Muscle layer of colon (tissue), 2 donors: ENCODE measurements at regions not wholly inside any gene's neighbourhood (a gene's known extent, or its start where the extent isn't known, plus 50 kb on each side); places are given as distances from the start of the nearest gene placed in this dataset.

Experiments
- H3K27ac ChIP-seq: one replicate; pipeline ENCODE4 v1.7.0; 2013; ENCODE audit warnings: low read depth, mild to moderate bottlenecking, low read length, moderate library complexity
- H3K27me3 ChIP-seq, 2 donors: one replicate each; pipeline ENCODE4 v1.7.0; 2013; ENCODE audit warnings: low read length in 2 of 2, mild to moderate bottlenecking in 2 of 2; ENCODE audit not compliant: insufficient read depth in 2 of 2, control insufficient read depth in 1 of 2
- H3K36me3 ChIP-seq: one replicate; pipeline ENCODE4 v1.7.0; 2013; ENCODE audit warnings: mild to moderate bottlenecking, low read length; ENCODE audit not compliant: insufficient read depth
- H3K4me1 ChIP-seq: one replicate; pipeline ENCODE4 v1.7.0; 2013; ENCODE audit warnings: mild to moderate bottlenecking, low read length; ENCODE audit not compliant: insufficient read depth
- H3K4me3 ChIP-seq, 2 donors: one replicate each; pipeline ENCODE4 v1.7.0; 2013; ENCODE audit warnings: low read length in 2 of 2, low read depth in 1 of 2, mild to moderate bottlenecking in 1 of 2, moderate library complexity in 1 of 2
- H3K9ac ChIP-seq: one replicate; pipeline ENCODE4 v1.7.0; 2013; ENCODE audit warnings: low read length
- H3K9me3 ChIP-seq: one replicate; pipeline ENCODE4 v1.7.0; 2013; ENCODE audit warnings: mild to moderate bottlenecking, low read length
- donor health status: abdominal sarcoma.
- donor health status: Adenocarcinoma of cecum.

DNA sequence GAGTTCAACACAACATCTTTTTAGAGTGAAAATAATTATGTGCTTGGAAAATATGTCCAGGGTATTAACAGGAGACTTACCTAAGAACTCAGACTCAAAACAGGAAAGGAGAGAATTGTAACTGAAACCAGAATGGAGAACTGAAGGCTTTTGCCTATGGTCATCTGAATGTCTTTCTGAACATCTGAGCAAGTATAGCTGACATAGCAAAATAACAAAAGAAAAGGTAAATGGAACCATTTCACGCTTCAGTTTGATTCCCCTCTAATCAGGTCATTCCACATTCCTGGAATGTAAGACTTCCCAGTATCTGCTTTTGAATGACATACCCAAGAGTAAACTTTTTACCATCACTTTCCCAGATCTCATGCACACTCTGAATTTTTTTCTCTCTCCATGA lies 500.4 kb upstream of the HS3ST1 start:
- Histone ChIP-seq H3K4me1 (no peaks in the 10 kb centered on the region), H3K27ac (no peak overlapping the region)

DNA sequence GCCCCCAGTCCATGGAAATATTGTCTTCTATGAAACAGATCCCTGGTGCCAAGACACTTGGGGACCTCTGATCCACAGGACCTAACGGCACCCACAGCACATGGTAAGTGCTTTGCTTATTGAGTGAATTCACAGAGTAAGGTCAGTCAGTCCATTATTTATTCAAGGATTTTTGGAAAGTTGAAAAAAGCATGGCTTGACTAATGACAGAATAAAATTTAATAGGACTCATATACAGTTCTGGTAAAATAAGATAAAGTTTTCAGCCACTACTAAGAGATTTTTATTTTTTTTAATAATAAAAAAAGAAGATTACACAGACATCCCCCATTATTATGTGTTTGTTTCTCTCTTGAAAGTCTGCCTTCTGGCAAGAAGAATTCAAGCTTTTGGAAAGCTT lies 490.6 kb upstream of the HS3ST1 start:
- Histone ChIP-seq H3K9ac (no peak overlapping the region), H3K4me1 (no peaks in the 10 kb centered on the region), H3K36me3 (no peaks in the 10 kb centered on the region), H3K27me3 (no peaks in the 10 kb centered on the region), H3K4me3 (no peak overlapping the region), H3K9me3 (no peaks in the 10 kb centered on the region), H3K27ac (no peak overlapping the region)

More for the DNA sequence above, 500.4 kb upstream of the HS3ST1 start:
- no peak overlapping the region for H3K9ac ChIP-seq
- no peaks in the 10 kb centered on the region for H3K9me3 ChIP-seq
- no peak overlapping the region for H3K4me3 ChIP-seq
- no peaks in the 10 kb centered on the region for H3K27me3 ChIP-seq
- no peaks in the 10 kb centered on the region for H3K36me3 ChIP-seq

DNA sequence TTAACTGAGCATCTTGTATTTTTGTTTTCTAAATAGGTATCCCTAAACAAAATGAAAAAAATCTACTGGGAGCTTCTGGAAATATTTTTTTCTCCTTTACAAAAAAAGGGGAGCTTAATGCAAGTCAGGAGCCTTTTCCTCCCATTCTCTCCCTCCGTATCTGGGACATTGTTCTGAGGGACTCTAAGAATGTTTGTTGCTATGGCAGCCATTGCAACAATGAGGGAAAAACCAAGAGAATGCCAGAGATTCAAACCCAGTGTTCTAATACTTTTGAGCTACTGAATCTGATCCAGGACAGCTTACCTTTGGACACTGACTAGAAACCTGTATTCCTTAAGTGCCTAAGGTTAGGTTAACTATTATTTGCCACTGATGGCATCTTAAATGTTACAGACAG lies 485.7 kb upstream of the HS3ST1 start:
- Histone ChIP-seq H3K27ac (no peak overlapping the region), H3K36me3 (no peaks in the 10 kb centered on the region), H3K9me3 (no peaks in the 10 kb centered on the region)

DNA sequence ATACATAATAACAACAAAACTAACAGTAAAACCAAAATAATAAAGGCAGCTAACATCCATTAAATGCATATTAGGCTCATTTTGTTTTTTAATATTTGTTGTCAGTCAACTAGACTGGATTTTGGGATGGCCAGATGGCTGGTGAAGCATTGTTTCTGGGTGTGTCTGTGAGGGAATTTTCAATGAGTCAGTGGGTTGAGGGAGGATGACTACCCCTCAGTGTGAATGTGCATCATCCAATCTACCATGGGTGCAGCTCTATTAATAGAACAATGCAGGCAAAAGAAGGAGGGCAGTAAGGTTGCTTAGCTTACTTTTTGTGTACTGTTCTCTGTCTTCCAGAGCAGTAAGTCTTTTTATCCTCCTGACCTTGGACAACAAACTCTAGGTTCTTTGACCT lies 484.2 kb upstream of the HS3ST1 start:
- H3K4me1 ChIP-seq: no peaks in the 10 kb centered on the region
- H3K36me3 ChIP-seq: no peaks in the 10 kb centered on the region
- no peak overlapping the region for H3K27ac ChIP-seq
- no peak overlapping the region for H3K9ac ChIP-seq
- no peaks in the 10 kb centered on the region for H3K9me3 ChIP-seq
- no peaks in the 10 kb centered on the region for H3K27me3 ChIP-seq
- H3K4me3 ChIP-seq: no peak overlapping the region

More for the DNA sequence above, 485.7 kb upstream of the HS3ST1 start:
- Histone ChIP-seq H3K9ac (no peak overlapping the region), H3K4me3 (no peak overlapping the region), H3K4me1 (no peaks in the 10 kb centered on the region), H3K27me3 (no peaks in the 10 kb centered on the region)

- Histone ChIP-seq H3K4me3 (no peak overlapping the region), H3K36me3 (no peaks in the 10 kb centered on the region), H3K9me3 (no peaks in the 10 kb centered on the region), H3K27me3 (no peaks in the 10 kb centered on the region), H3K27ac (no peak overlapping the region), H3K4me1 (no peaks in the 10 kb centered on the region), H3K9ac (no peak overlapping the region)
Observed at GRCh38 chr4:11910812-11911211, 482.1 kb upstream of the HS3ST1 start.

DNA sequence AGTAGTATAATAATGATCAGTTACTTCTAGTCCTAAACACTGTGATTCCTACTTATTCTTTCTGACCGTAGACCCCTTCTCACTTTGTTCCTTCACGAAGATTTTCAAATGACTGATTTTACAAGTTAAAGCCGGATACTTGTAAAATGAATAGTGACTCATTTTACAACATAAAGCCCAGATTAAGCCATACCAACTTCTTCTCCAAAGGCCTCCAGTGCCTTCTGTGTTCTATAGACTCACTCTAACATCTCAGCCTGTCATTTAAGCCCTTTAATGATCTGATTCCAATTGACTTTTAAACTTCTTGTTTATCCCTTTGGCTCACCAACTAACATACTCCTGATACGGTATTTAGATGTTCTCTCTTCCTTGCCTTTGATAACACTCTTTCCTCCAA lies 480.0 kb upstream of the HS3ST1 start:
- no peaks in the 10 kb centered on the region for H3K9me3 ChIP-seq
- H3K9ac ChIP-seq: no peak overlapping the region
- H3K27me3 ChIP-seq: no peaks in the 10 kb centered on the region
- H3K4me1 ChIP-seq: no peaks in the 10 kb centered on the region
- no peak overlapping the region for H3K4me3 ChIP-seq
- no peak overlapping the region for H3K27ac ChIP-seq
- H3K36me3 ChIP-seq: no peaks in the 10 kb centered on the region

- Histone ChIP-seq H3K36me3 (no peaks in the 10 kb centered on the region), H3K27ac (no peak overlapping the region), H3K9me3 (no peaks in the 10 kb centered on the region), H3K4me3 (no peak overlapping the region), H3K27me3 (no peaks in the 10 kb centered on the region), H3K4me1 (no peaks in the 10 kb centered on the region), H3K9ac (no peak overlapping the region)
Observed at GRCh38 chr4:11908205-11908604, 479.5 kb upstream of the HS3ST1 start.

GRCh38 chr4:11904846-11905739 lies 476.4 kb upstream of the HS3ST1 start:
- H3K4me1 ChIP-seq: no peaks in the 10 kb centered on the region
- no peaks in the 10 kb centered on the region for H3K36me3 ChIP-seq
- H3K9ac ChIP-seq: no peak overlapping the region
- H3K9me3 ChIP-seq: no peaks in the 10 kb centered on the region
- no peak overlapping the region for H3K27ac ChIP-seq
- no peaks in the 10 kb centered on the region for H3K27me3 ChIP-seq
- H3K4me3 ChIP-seq: no peak overlapping the region

GRCh38 chr4:11904117-11904535 lies 475.4 kb upstream of the HS3ST1 start:
- no peaks in the 10 kb centered on the region for H3K4me1 ChIP-seq
- H3K9me3 ChIP-seq: no peaks in the 10 kb centered on the region
- H3K4me3 ChIP-seq: no peak overlapping the region
- H3K36me3 ChIP-seq: no peaks in the 10 kb centered on the region
- no peaks in the 10 kb centered on the region for H3K27me3 ChIP-seq
- H3K9ac ChIP-seq: no peak overlapping the region
- no peak overlapping the region for H3K27ac ChIP-seq

- Histone ChIP-seq H3K9ac (no peak overlapping the region), H3K4me1 (no peaks in the 10 kb centered on the region), H3K4me3 (no peak overlapping the region), H3K36me3 (no peaks in the 10 kb centered on the region), H3K9me3 (no peaks in the 10 kb centered on the region), H3K27me3 (no peaks in the 10 kb centered on the region), H3K27ac (no peak overlapping the region)
Observed at GRCh38 chr4:11901089-11901488, 472.4 kb upstream of the HS3ST1 start.

DNA sequence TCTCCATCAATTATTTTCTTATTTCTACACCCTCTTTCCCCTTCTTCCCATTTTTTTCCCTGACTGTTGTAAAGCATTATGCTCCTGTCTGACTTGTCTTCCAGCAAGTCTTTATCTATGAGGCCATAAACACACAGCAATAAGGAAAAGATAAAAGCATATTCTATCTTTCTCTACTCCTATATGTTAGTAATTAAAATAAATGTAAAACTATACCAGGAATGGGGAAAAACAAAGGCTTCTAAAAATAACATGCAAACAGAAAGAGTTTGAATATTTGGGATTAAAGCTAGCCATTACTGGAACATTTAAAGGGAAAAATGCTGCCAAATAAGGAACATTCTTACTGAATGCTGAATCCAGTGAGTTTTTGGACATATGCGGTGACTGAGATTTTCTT lies 471.7 kb upstream of the HS3ST1 start:
- Histone ChIP-seq H3K9ac (no peak overlapping the region), H3K27me3 (no peaks in the 10 kb centered on the region), H3K36me3 (no peaks in the 10 kb centered on the region), H3K27ac (no peak overlapping the region), H3K9me3 (no peaks in the 10 kb centered on the region), H3K4me3 (no peak overlapping the region), H3K4me1 (no peaks in the 10 kb centered on the region)

GRCh38 chr4:11898796-11899195 lies 470.1 kb upstream of the HS3ST1 start:
- H3K27ac ChIP-seq: no peak overlapping the region
- no peaks in the 10 kb centered on the region for H3K9me3 ChIP-seq
- H3K4me1 ChIP-seq: no peaks in the 10 kb centered on the region
- H3K36me3 ChIP-seq: no peaks in the 10 kb centered on the region
- no peak overlapping the region for H3K4me3 ChIP-seq
- H3K9ac ChIP-seq: no peak overlapping the region
- H3K27me3 ChIP-seq: no peaks in the 10 kb centered on the region
